Activated T-helper 17 cell treated with anti-CD3 and anti-CD28 coated beads, Interleukin-2, amount 50 U/mL, for 72 hours (primary cell): ENCODE measurements at regions not wholly inside any gene's neighbourhood (a gene's known extent, or its start where the extent isn't known, plus 50 kb on each side); places are given as distances from the start of the nearest gene placed in this dataset.

Experiments used
- ATAC-seq: fragments of 150-1000 bp; cut with Tn5 transposase; replicated peaks from 2 replicates; pipeline ENCODE4 v1.10.0; 2021; ENCODE audit warnings: mild to moderate bottlenecking, moderate library complexity
- H3K27ac Mint-ChIP-seq: one replicate; pipeline ENCODE4 v1.8.0; 2022; ENCODE audit warnings: mixed read lengths
- H3K27me3 Mint-ChIP-seq: one replicate; pipeline ENCODE4 v1.8.0; 2022; ENCODE audit warnings: mixed read lengths
- H3K36me3 Mint-ChIP-seq: one replicate; pipeline ENCODE4 v1.8.0; 2022; ENCODE audit warnings: low read depth, mild to moderate bottlenecking, mixed read lengths
- H3K4me1 Mint-ChIP-seq: one replicate; pipeline ENCODE4 v1.8.0; 2022; ENCODE audit warnings: mixed read lengths
- H3K4me3 Mint-ChIP-seq: one replicate; pipeline ENCODE4 v1.8.0; 2022; ENCODE audit warnings: mild to moderate bottlenecking, mixed read lengths
- H3K9me3 Mint-ChIP-seq: one replicate; pipeline ENCODE4 v1.8.0; 2022; ENCODE audit warnings: mixed read lengths

DNA sequence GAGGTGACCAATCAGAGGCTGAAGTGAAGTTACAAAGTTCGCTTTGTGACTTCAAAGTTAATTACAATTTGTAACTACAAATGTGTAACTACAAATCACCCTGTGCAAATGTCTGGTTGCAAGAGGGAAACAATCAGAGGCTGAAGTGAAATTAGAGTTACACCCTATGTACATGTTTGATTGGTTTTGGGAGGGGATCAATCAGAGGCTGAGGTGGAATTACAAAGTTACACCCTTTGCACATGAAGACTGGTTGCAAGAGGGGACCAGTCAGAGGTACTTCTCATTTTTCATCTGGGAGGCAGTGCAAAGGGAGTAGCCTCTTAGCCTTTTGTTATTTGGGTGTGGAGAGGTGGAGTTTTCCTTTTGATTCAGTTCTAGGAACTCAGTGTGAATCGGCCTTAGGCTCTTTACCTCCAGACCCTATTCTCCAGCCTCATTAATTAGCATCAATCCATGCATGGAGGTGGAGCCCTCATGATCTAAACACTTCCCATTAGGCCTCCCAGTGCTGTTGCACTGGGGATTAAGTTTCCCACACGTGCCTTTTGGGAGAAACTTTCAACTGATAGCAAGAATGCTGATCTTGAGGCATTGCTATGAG lies 291.3 kb upstream of the MTNR1B start:
- no peaks in the 10 kb centered on the region for H3K36me3 Mint-ChIP-seq
- H3K27ac Mint-ChIP-seq = no peak overlapping the region

DNA sequence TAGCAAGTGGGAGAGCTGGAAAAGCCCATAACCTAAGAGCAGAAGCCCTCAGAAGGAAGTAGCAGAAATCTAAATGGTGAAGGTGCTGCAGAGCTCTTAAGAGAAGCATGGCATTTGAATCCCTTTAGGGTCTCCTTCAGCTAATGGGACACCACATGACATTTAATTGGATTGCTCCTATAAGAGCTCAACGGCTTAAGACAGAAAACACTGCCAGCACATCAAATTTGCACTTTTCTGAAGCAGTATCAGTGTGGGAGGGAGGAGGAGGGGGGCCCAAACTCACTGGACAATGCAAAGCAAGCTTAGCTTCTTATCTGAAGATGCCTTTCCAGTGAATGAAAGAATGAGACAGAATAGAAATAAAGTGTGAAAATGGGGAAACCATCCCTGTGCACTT lies 287.9 kb upstream of the MTNR1B start:
- Mint-ChIP-seq H3K4me1 (no peaks in the 10 kb centered on the region), H3K36me3 (no peaks in the 10 kb centered on the region)
- no peak for ATAC-seq

More for the DNA sequence above, 291.3 kb upstream of the MTNR1B start:
- ATAC-seq = no peak
- Mint-ChIP-seq H3K27me3 (peaks cover 7% of the 10 kb centered on the region), H3K4me3 (no peak overlapping the region), H3K9me3 (peaks cover 15% of the 10 kb centered on the region), H3K4me1 (no peaks in the 10 kb centered on the region)

DNA sequence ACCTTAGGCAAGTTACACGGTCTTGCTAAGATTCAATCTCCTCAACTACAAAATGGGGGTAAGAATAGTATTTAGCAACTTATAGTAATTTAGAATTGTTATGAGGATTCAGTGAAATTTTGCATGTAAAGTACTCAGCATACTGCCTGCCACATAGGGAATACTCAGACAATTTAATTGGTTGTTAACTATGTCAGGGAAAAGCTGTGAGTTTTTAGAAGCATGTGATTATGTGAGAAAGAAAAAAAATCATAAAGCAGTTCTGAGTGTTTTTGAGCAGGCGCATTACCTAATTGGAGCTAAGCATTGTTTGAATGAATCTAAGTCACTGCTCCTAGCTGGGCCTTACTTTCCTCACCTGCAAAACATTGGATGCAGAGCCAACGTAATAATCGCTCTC lies 287.3 kb upstream of the MTNR1B start:
- peaks cover 12% of the 10 kb centered on the region for H3K9me3 Mint-ChIP-seq
- no peak for ATAC-seq
- H3K27ac Mint-ChIP-seq = no peak overlapping the region
- H3K4me1 Mint-ChIP-seq = no peaks in the 10 kb centered on the region
- H3K4me3 Mint-ChIP-seq = no peak overlapping the region
- H3K36me3 Mint-ChIP-seq = no peaks in the 10 kb centered on the region
- H3K27me3 Mint-ChIP-seq = peaks cover 7% of the 10 kb centered on the region

More for the DNA sequence above, 287.9 kb upstream of the MTNR1B start:
- Mint-ChIP-seq H3K27me3 (peaks cover 7% of the 10 kb centered on the region), H3K4me3 (no peak overlapping the region), H3K27ac (no peak overlapping the region), H3K9me3 (peaks cover 12% of the 10 kb centered on the region)

DNA sequence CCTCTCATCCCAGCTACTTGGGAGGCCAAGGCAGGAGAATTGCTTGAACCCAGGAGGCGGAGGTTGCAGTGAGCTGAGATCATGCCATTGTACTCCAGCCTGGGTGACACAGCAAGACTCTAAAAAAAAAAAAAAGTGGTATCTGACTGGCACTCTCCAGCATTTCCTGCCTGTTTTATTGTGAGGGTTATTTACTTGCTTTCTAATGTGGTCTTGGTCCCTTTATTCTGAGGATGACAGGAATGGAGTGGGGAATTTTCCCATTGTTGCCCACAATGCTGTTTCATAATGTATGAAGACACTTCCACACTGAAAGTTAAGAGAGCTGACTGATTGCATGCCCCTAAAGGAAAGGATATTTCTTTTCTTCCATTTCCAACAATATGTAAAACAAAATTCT lies 286.5 kb upstream of the MTNR1B start:
- Mint-ChIP-seq H3K27ac (no peak overlapping the region), H3K9me3 (peaks cover 12% of the 10 kb centered on the region), H3K27me3 (peaks cover 7% of the 10 kb centered on the region), H3K36me3 (no peaks in the 10 kb centered on the region), H3K4me3 (no peak overlapping the region), H3K4me1 (no peaks in the 10 kb centered on the region)
- ATAC-seq = no peak

DNA sequence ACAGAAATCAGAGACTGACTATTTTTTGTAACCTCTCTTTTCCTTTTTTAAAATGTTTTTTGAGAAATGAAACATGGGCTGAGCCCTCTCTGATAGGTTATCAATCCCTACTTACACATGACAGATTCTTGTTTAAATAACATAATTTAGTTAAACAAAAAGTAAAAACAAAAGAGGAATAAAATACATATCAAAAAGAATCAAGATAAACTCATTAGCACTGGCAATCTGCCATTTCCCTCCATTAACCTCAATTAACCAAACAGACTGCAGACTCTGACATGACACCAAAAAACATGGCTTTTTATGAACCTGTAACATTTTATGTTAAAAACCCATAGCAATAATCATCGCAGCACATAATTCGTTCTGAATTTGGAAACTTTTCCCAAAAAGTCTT lies 284.4 kb upstream of the MTNR1B start:
- no peak for ATAC-seq
- peaks cover 3% of the 10 kb centered on the region for H3K27me3 Mint-ChIP-seq
- peaks cover 12% of the 10 kb centered on the region for H3K9me3 Mint-ChIP-seq
- no peak overlapping the region for H3K4me3 Mint-ChIP-seq
- no peak overlapping the region for H3K27ac Mint-ChIP-seq
- no peaks in the 10 kb centered on the region for H3K4me1 Mint-ChIP-seq
- H3K36me3 Mint-ChIP-seq = no peaks in the 10 kb centered on the region

DNA sequence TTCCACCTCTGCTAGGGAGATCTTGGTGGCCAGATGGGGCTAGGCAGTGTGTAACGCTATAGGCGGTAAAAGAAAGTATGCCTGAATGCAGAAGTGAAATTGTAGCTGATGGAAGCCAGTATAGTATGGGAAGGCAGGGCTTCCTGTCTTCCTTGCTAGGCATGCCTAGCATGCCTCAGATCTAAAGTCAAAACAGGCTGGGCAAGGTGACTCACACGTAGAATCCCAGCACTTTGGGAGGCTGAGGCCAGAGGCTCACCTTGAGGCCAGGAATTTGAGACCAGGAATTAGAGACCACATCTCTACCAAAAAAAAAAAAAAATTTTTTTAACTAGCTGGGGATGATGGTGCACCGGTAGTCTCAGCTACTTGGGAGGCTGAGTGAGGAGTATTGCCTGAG lies 281.7 kb upstream of the MTNR1B start:
- no peaks in the 10 kb centered on the region for H3K27me3 Mint-ChIP-seq
- H3K4me3 Mint-ChIP-seq = no peak overlapping the region
- H3K4me1 Mint-ChIP-seq = no peaks in the 10 kb centered on the region
- no peaks in the 10 kb centered on the region for H3K36me3 Mint-ChIP-seq
- peaks cover 4% of the 10 kb centered on the region for H3K9me3 Mint-ChIP-seq
- no peak overlapping the region for H3K27ac Mint-ChIP-seq
- no peak for ATAC-seq

DNA sequence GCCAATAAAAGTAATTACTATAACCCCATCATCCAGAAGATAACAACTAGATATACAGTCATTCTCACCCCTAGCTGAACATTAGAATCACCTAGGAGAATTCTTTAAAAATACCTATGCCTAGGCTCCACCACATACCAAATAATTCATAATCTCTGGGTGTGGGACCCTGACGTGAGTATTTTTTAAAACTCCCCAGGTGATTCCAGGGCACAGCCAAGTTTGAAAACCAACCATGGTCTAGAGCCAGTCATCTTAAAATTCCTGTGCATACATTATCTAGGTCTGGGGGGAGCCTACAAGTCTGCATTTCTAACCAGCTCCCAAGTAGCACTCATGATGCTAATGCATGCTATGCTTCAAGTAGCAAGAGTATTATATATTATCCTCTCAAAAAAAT lies 281.0 kb upstream of the MTNR1B start:
- H3K4me1 Mint-ChIP-seq = no peaks in the 10 kb centered on the region
- peaks cover 4% of the 10 kb centered on the region for H3K9me3 Mint-ChIP-seq
- H3K4me3 Mint-ChIP-seq = no peak overlapping the region
- no peak for ATAC-seq
- no peak overlapping the region for H3K27ac Mint-ChIP-seq
- no peaks in the 10 kb centered on the region for H3K36me3 Mint-ChIP-seq
- H3K27me3 Mint-ChIP-seq = no peaks in the 10 kb centered on the region

DNA sequence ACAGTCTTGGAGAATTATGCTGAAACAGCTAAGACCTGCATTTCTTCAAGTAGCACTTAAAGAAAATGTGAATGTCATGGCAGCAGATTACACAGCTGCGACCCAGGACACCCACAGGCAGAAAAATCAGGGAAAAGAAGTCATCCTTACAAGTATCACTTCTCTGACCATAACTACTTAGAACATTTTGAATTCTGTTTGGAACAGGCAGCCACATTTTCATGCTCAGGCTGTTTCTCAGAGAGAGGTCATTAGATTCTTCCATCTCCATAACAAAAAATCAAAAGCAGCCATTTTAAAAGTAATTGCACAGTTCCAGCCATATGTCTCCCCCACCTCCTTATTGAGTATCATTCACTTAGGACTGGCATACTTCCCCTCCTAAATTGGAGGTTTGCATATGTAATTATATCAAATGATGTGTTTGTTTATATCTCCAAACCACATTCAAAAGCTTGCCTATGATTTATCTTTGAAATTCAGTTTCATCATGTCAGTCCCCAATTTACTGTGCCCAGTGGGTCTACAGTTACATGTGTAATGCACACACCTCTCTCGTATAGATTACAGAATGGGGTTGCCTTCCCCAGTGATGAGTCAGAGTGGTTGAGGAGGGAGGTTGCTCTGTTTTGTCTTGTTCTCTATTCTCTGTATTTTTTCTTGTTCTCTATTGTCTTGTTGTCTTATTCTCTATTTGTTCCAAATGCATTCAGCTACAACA lies 276.5 kb upstream of the MTNR1B start:
- no peak overlapping the region for H3K27ac Mint-ChIP-seq
- no peaks in the 10 kb centered on the region for H3K4me1 Mint-ChIP-seq
- peaks cover 4% of the 10 kb centered on the region for H3K9me3 Mint-ChIP-seq
- no peaks in the 10 kb centered on the region for H3K27me3 Mint-ChIP-seq
- no peak for ATAC-seq
- no peaks in the 10 kb centered on the region for H3K36me3 Mint-ChIP-seq
- no peak overlapping the region for H3K4me3 Mint-ChIP-seq

DNA sequence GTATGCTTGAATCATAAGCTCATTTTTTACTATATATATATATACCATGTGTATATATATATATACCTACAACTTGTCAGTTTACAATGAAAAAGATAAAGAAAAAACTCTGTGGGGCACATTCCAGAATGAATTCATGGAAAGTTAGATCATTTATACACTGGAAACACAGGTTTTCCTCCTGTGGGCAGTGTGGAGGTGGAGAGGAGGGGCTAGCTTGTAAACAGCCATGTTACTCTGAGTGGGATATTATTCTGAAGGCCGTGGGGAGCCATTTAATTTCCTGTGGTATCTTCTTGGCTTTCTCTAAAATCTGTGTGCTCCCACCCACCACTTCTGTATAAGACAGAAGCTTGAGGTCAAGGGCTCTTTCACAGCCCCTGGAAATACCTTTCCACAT lies 273.4 kb upstream of the MTNR1B start:
- ATAC-seq = no peak
- Mint-ChIP-seq H3K4me1 (no peaks in the 10 kb centered on the region), H3K27ac (no peak overlapping the region), H3K36me3 (no peaks in the 10 kb centered on the region), H3K9me3 (no peaks in the 10 kb centered on the region), H3K4me3 (no peak overlapping the region), H3K27me3 (no peaks in the 10 kb centered on the region)

DNA sequence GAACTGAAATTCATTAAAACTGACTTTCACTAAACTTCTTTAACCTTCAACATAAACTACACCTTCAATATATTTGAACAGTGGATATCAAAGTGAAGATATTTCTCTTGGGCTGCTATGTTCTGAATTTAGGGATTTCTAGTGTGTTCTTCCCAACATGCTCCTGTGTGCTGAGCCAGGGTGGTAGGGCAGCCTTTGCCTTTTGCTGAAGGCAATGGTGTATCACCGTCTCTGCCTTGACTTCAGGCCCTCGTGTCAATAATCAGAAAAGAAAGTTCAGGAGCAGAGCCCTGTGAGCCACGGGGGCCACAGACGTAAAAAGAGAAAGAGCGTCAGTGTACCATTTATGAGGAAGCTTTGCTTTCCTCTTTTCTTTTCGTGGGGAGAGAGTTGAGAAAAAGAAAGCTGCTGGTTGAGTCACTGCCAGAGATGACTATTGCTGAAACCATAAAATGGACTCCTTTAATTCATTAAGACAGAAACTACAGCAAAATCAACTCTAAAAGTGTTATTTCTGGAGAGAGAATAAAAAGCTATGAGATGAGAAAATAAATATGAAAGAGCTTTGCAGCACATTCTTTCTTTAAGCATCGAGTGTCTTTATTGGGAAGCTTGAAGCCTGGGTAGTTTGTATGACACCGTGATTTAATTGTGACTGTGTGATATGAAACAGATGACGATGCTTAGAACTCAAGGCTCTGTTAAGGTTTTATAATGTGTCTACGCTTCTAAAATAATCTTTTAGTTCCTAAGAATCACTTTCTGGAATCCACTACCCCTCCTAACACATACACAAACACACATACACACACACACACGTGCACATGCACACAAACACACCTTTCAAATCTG lies 271.8 kb upstream of the MTNR1B start:
- no peak overlapping the region for H3K27ac Mint-ChIP-seq
- H3K9me3 Mint-ChIP-seq = no peaks in the 10 kb centered on the region

DNA sequence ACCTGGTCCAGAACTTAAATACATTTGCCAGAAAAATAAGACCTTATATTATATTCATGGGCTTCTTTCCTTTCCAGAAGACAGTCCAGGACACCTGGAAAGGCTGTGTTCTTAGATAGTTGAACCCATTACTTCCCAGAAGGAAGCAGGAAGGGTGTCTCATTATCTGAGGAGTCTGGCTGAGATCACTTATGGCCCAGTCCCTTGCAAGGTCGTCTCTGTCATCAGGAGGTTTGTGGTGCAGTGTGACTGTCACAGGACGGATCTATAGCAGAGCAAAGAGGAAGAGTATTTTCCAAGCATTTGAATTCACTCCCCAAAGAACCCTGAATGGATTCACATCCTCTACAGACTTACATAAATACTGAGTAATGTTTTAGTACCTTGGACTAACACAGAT lies 270.7 kb upstream of the MTNR1B start:
- Mint-ChIP-seq H3K4me1 (no peaks in the 10 kb centered on the region), H3K27me3 (peaks cover 3% of the 10 kb centered on the region), H3K27ac (no peak overlapping the region), H3K36me3 (no peaks in the 10 kb centered on the region), H3K9me3 (no peaks in the 10 kb centered on the region), H3K4me3 (no peak overlapping the region)
- no peak for ATAC-seq

More for the DNA sequence above, 271.8 kb upstream of the MTNR1B start:
- Mint-ChIP-seq H3K4me1 (no peaks in the 10 kb centered on the region), H3K4me3 (no peak overlapping the region), H3K27me3 (no peaks in the 10 kb centered on the region), H3K36me3 (no peaks in the 10 kb centered on the region)
- no peak for ATAC-seq

DNA sequence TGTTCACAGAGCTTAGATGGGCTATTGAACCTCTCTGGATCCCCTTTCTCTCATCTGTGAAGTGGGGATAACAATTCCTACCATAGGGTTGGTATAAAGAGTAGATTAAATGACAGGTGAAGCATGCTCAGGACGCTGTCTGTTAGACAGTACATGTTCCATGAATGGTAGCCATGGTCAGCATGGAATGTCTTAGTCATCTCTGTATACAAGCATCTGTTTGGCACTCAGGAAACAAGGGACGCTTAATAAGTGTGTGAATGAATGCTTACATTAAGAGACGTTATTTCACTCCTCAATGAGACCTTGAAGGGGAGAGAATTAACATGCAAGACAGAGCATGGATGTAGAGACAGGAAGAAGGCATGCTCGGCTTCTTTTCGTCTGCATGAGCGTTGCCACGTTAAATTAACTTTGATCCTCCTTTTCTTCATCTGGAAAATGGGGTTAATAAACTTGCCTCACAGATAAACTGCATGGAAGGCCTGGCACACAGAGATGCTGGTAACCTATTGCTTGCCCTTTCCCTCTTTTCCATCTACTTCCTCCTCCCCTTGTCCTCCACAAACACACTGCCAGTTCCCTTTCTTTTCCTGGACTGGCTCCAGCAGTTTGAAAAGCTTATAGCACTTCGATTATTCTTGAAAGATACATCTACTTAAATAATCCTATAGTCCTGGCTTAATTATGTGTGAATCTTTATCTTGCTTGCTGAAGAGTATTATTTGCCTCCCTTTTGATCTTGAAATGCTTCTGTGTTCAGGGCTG lies 267.2 kb upstream of the MTNR1B start:
- Mint-ChIP-seq H3K27ac (no peak overlapping the region), H3K36me3 (no peaks in the 10 kb centered on the region), H3K27me3 (peaks cover 3% of the 10 kb centered on the region)

DNA sequence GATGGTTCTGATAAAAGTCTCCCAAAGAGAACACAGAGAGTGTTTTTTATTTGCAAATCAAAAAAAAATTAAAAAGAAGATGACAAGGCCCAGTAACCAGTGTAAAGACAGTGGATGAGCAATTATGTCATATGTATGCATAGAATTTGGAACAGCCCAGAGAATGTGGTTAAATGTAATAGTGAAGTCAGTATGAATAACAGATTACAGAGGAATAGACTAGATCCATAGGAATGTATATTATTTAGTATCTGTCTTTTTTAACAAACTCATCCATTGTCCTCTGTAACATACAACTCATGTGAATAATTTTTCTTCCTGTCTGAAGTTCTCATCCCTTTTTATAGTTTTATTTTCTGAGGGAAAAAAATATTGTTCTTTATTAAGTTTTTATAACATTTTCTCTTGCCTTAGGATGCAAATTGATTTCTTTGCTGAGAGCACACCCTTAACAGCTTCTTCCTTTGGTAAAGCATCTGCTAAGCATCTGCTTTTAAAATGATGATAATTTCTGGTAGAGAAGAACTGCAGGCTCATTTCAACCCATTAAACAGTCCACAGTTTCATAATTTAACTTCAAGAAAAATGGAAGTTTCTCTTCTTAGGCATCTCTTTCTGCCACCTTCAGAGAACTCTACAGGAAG lies 266.5 kb upstream of the MTNR1B start:
- Mint-ChIP-seq H3K27me3 (peaks cover 3% of the 10 kb centered on the region), H3K4me1 (no peaks in the 10 kb centered on the region), H3K4me3 (no peak overlapping the region), H3K9me3 (peaks cover 4% of the 10 kb centered on the region), H3K27ac (no peak overlapping the region), H3K36me3 (no peaks in the 10 kb centered on the region)
- no peak for ATAC-seq

More for the DNA sequence above, 267.2 kb upstream of the MTNR1B start:
- Mint-ChIP-seq H3K9me3 (peaks cover 4% of the 10 kb centered on the region), H3K4me3 (no peak overlapping the region), H3K4me1 (no peaks in the 10 kb centered on the region)
- no peak for ATAC-seq

DNA sequence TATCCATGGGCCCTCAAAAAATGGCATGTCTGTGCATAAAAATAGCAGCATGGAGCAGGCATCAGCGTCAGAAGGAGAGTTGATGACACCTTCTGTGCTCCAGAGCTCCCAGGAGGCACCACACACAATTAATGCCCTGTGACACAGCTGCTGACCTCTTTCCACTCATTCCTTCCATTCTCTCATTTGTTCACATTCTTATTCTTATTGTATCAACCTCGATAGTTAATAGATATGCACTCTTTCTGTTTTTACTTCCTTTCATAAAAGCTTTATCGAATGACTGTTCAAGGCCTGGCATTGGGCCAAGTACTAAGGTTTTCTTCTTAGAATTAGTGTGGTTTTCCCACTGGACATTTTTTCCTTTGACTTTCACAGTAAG lies 266.0 kb upstream of the MTNR1B start:
- no peak overlapping the region for H3K4me3 Mint-ChIP-seq
- ATAC-seq = no peak
- H3K4me1 Mint-ChIP-seq = no peaks in the 10 kb centered on the region
- no peak overlapping the region for H3K27ac Mint-ChIP-seq
- no peaks in the 10 kb centered on the region for H3K36me3 Mint-ChIP-seq
- H3K27me3 Mint-ChIP-seq = peaks cover 3% of the 10 kb centered on the region
- H3K9me3 Mint-ChIP-seq = peaks cover 4% of the 10 kb centered on the region
